AG04450 (cell line): ENCODE measurements at regions not wholly inside any gene's neighbourhood (a gene's known extent, or its start where the extent isn't known, plus 50 kb on each side); places are given as distances from the start of the nearest gene placed in this dataset.

ENCODE experiments used
- CTCF ChIA-PET: fragments of 300-600, 350-600 bp; formaldehyde crosslinking; extraction: SDS; loops from one replicate; lab custom pipeline; 2022; ENCODE audit warnings: antibody characterized with exemption, inconsistent platforms; lab: Charles Lee
- POLR2A ChIA-PET: fragments of 350-600 bp; formaldehyde crosslinking; extraction: SDS; loops from one replicate; lab custom pipeline; 2021; ENCODE audit warnings: antibody characterized with exemption, inconsistent platforms; lab: Yijun Ruan, JAX
- DNase-seq: peaks from one replicate; pipeline ENCODE4 v3.0.0-alpha.2; 2011; ENCODE audit warnings: low read depth, low spot score
- H3K27ac ChIP-seq: one replicate; pipeline ENCODE4 v1.5.1; 2012; ENCODE audit warnings: low read depth, low read length, control low read depth
- H3K27me3 ChIP-seq: one replicate; pipeline ENCODE4 v1.6.0; 2012; ENCODE audit warnings: low read length; ENCODE audit not compliant: control insufficient read depth, insufficient read depth
- H3K4me3 ChIP-seq: 2 replicates; pipeline ENCODE4 v1.5.1; 2011; ENCODE audit warnings: mild to moderate bottlenecking, low read depth, low read length, control low read depth
- H3K9me3 ChIP-seq: 2 replicates; pipeline ENCODE4 v1.5.1; 2012; ENCODE audit warnings: low read length; ENCODE audit not compliant: control insufficient read depth, insufficient read depth
- CTCF ChIP-seq: IDR thresholded peaks from 2 replicates; pipeline ENCODE4 v1.5.1; 2011; ENCODE audit warnings: low read depth, low read length, control low read depth, inconsistent platforms

GRCh38 chr21:17712887-17713286, 100.2 kb upstream of the BTG3 start:
- Histone ChIP-seq H3K27me3 (no peaks in the 10 kb centered on the region), H3K9me3 (no peaks in the 10 kb centered on the region; the same call in 1 of the 2 replicates), H3K4me3 (no peak overlapping the region), H3K27ac (no peak overlapping the region)
- POLR2A ChIA-PET: no interaction called here
- no peak for DNase-seq
- CTCF ChIA-PET: no interaction called here
- no peak for TF ChIP-seq CTCF

GRCh38 chr21:17711896-17712295, 99.2 kb upstream of the BTG3 start:
- DNase-seq: no peak
- ChIA-PET CTCF (no interaction called here), POLR2A (no interaction called here)
- no peak overlapping the region for H3K4me3 ChIP-seq
- H3K27me3 ChIP-seq: no peaks in the 10 kb centered on the region
- no peak for TF ChIP-seq CTCF
- no peak overlapping the region for H3K27ac ChIP-seq
- H3K9me3 ChIP-seq: no peaks in the 10 kb centered on the region

GRCh38 chr21:17709266-17709611, 96.5 kb upstream of the BTG3 start:
- TF ChIP-seq CTCF: no peak
- H3K27ac ChIP-seq: no peak overlapping the region
- no peaks in the 10 kb centered on the region for H3K9me3 ChIP-seq
- CTCF ChIA-PET: no interaction called here
- DNase-seq: no peak
- POLR2A ChIA-PET: no interaction called here
- no peak overlapping the region for H3K4me3 ChIP-seq
- no peaks in the 10 kb centered on the region for H3K27me3 ChIP-seq

- no peak for TF ChIP-seq CTCF
- H3K27ac ChIP-seq: no peak overlapping the region
- ChIA-PET POLR2A (no interaction called here), CTCF (no interaction called here)
- no peak overlapping the region for H3K4me3 ChIP-seq
- no peak for DNase-seq
- H3K9me3 ChIP-seq: no peaks in the 10 kb centered on the region
- H3K27me3 ChIP-seq: no peaks in the 10 kb centered on the region
These were observed 96.0 kb upstream of the BTG3 start for GRCh38 chr21:17708522-17709265.

DNA sequence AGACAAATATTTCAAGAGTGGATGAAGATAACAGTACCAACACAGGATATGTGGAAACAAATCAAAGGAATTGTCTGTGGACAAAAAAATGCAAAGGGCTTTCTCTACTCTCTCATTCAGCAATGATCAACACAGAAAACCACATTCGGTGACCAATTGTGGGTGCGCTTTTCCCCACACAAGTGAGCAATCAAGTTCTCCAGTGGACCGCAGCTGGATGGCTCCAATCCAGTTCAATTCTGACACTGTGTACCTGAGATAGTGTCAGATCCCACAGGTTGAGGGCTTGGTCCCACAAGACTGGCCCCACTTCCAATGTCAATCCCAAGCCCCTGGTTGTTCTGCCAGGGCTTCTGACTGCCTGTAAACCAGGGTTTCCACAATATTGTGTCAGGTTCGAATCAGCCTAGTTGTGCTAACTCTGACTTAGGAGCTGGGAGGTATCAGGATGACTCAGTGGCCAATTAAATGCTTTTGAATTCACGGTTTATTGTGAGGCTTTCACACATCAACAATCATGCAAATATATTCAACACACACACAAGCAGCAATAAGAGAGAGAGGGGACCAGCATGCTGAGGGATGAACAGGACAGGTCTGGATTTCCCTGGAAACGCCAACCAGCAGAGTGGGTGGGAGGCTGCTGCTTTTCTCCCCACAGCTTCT, 87.0 kb upstream of the BTG3 start:
- ChIA-PET POLR2A (no interaction called here), CTCF (no interaction called here)
- H3K4me3 ChIP-seq: no peak overlapping the region
- H3K27ac ChIP-seq: no peak overlapping the region
- no peaks in the 10 kb centered on the region for H3K27me3 ChIP-seq
- TF ChIP-seq CTCF: no peak
- no peak for DNase-seq
- no peaks in the 10 kb centered on the region for H3K9me3 ChIP-seq
